ENCODE measurements at regions not wholly inside any gene's neighbourhood (a gene's known extent, or its start where the extent isn't known, plus 50 kb on each side); places are given as distances from the start of the nearest gene placed in this dataset.

- TF ChIP-seq POLR2AphosphoS5 (IDR thresholded peaks at IDR 0.05; ENCODE audit: low read depth, low read length) (no peak), POLR2A (IDR thresholded peaks at IDR 0.05; ENCODE audit: low read depth, low read length) (no peak)
Measured at GRCh38 chr22:34416022-34416860, 496.0 kb upstream of the LARGE1 start.
